Natural killer cell (primary cell): ENCODE measurements at regions not wholly inside any gene's neighbourhood (a gene's known extent, or its start where the extent isn't known, plus 50 kb on each side); places are given as distances from the start of the nearest gene placed in this dataset.
"Not testable (repeated sequence)": the region's sequence is repeated elsewhere in the genome, so short reads cannot be mapped to it uniquely, and the experiment has no call there.

ENCODE experiments used
- ATAC-seq, 3 donors: fragments of 150-1000 bp in 2 of 3; fragments of 200-7000 bp in 1 of 3; cut with Tn5 transposase; 1 replicate in 1 of 3; 2 replicates in 2 of 3; pipeline ENCODE4 v1.10.0; 2021; ENCODE audit warnings: mild to moderate bottlenecking in 2 of 3, moderate library complexity in 2 of 3
- DNase-seq, 2 donors: peaks; one replicate each; pipeline versions ENCODE4 v3.0.0 to v3.0.0-alpha.2; 2013 to 2021; ENCODE audit warnings: mixed read lengths in 1 of 2
- H3K27ac ChIP-seq: one replicate; pipeline ENCODE4 v1.5.1; 2013; ENCODE audit warnings: mild to moderate bottlenecking, low read length
- H3K27me3 ChIP-seq: one replicate; pipeline ENCODE4 v1.6.1; 2013; ENCODE audit warnings: low read length; ENCODE audit not compliant: control insufficient read depth, insufficient read depth
- H3K36me3 ChIP-seq: one replicate; pipeline ENCODE4 v1.6.1; 2013; ENCODE audit warnings: low read length; ENCODE audit not compliant: control insufficient read depth, insufficient read depth
- H3K4me1 ChIP-seq: one replicate; pipeline ENCODE4 v1.6.1; 2013; ENCODE audit warnings: low read length; ENCODE audit not compliant: control insufficient read depth, insufficient read depth
- H3K4me3 ChIP-seq: one replicate; pipeline ENCODE4 v1.5.1; 2013; ENCODE audit warnings: low read length
- H3K9me3 ChIP-seq: one replicate; pipeline ENCODE4 v1.6.1; 2013; ENCODE audit warnings: low read length; ENCODE audit not compliant: control insufficient read depth, insufficient read depth
- H3K27ac Mint-ChIP-seq, 2 donors: one replicate each; pipeline ENCODE4 v1.8.0; 2022; ENCODE audit warnings: mild to moderate bottlenecking in 2 of 2, mixed read lengths in 2 of 2, moderate library complexity in 1 of 2
- H3K27me3 Mint-ChIP-seq, 2 donors: one replicate each; pipeline ENCODE4 v1.8.0; 2022; ENCODE audit warnings: low read depth in 2 of 2, mixed read lengths in 2 of 2
- H3K36me3 Mint-ChIP-seq: one replicate; pipeline ENCODE4 v1.8.0; 2022; ENCODE audit warnings: mixed read lengths
- H3K4me1 Mint-ChIP-seq, 2 donors: one replicate each; pipeline ENCODE4 v1.8.0; 2022; ENCODE audit warnings: mixed read lengths in 2 of 2
- H3K4me3 Mint-ChIP-seq: one replicate; pipeline ENCODE4 v1.8.0; 2022; ENCODE audit warnings: mild to moderate bottlenecking, moderate library complexity, mixed read lengths
- H3K9me3 Mint-ChIP-seq, 2 donors: one replicate each; pipeline ENCODE4 v1.8.0; 2022; ENCODE audit warnings: mixed read lengths in 2 of 2
- WGBS: methylation state at CpG from one replicate; pipeline ENCODE4 v1.1.7; 2013; ENCODE audit warnings: missing lambda C conversion rate; ENCODE audit not compliant: insufficient coverage; 5-methylcytosine and 5-hydroxymethylcytosine counted together
- intact Hi-C: fragments of 100-400 bp; cut with micrococcal nuclease; formaldehyde crosslinking; loops from one replicate; pipeline ENCODE4 v1.14.2; 2022
- TF ChIP-seq, protein P1 (sequence below): fragments of 200-600 bp; IDR thresholded peaks from one replicate; pipeline ENCODE4 v1.8.0; 2022; ENCODE audit warnings: antibody characterized with exemption

DNA sequence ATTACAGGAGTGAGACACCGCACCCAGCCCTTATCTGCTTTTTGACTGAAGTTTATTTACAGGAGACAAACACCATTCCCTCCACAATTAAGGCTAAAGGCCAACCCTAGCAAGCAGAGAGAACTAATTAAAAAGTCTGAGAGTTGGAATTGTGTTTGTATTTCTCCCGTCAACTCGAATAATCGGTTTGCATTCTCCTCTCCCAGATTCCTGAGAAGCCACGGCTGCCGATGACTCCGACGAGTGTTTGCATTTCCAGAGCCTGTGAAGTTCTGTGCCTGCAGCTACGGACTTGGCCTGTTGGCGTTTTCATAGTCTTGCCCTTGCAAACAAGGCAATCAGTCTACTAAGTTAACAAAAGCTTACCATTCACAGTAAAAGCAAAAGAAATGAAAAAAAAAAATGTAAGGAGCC is 73.2 kb upstream of the NUP50 start:
- H3K36me3 Mint-ChIP-seq = no peaks in the 10 kb centered on the region
- H3K27me3 Mint-ChIP-seq = peaks cover 0 to 4% of the 10 kb centered on the region in 2 donors
- TF ChIP-seq, protein P1, sequence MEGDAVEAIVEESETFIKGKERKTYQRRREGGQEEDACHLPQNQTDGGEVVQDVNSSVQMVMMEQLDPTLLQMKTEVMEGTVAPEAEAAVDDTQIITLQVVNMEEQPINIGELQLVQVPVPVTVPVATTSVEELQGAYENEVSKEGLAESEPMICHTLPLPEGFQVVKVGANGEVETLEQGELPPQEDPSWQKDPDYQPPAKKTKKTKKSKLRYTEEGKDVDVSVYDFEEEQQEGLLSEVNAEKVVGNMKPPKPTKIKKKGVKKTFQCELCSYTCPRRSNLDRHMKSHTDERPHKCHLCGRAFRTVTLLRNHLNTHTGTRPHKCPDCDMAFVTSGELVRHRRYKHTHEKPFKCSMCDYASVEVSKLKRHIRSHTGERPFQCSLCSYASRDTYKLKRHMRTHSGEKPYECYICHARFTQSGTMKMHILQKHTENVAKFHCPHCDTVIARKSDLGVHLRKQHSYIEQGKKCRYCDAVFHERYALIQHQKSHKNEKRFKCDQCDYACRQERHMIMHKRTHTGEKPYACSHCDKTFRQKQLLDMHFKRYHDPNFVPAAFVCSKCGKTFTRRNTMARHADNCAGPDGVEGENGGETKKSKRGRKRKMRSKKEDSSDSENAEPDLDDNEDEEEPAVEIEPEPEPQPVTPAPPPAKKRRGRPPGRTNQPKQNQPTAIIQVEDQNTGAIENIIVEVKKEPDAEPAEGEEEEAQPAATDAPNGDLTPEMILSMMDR = no peak
- intact Hi-C loops = no loop called here
- H3K27ac ChIP-seq = no peak overlapping the region
- no peaks in the 10 kb centered on the region for H3K4me1 ChIP-seq
- no peak overlapping the region for H3K4me3 Mint-ChIP-seq
- ATAC-seq (no peak), DNase-seq (no peak)
- no peaks in the 10 kb centered on the region for H3K4me1 Mint-ChIP-seq
- no peaks in the 10 kb centered on the region for H3K27me3 ChIP-seq
- no peak overlapping the region for H3K27ac Mint-ChIP-seq
- peaks cover 7% of the 10 kb centered on the region for H3K9me3 ChIP-seq
- H3K36me3 ChIP-seq = no peaks in the 10 kb centered on the region
- H3K4me3 ChIP-seq = no peak overlapping the region
- WGBS = 65% methylated on average over 10 of the region's 10 CpGs
- H3K9me3 Mint-ChIP-seq = no peaks in the 10 kb centered on the region

DNA sequence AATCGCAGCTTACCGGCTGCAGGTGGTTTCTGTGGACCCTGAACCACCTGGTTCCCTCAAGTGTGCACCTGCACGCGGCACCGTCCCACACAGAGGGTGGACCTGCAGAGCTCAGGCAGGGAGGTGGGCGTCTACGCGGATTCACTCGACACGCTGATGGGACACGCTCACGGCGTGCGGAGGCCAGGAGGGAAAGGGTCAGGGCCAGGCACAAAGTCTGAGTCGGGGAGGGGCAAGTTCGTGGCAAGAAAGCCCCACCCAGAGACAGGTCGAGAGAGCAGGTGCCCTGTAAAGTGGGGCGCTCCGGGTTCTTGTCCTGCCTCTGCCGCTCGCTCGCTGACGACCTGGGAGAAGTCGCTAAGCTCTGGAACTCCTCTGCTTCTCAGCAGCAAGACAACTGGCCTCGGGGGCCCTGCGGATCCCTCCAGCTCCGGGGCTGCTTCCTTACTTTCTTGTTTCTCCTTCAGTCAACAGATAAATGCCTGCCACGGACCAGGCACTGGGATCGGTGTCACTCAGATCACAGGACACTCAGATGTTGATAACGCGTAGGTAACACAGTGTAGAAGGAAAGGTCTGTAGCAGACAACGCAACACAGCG is 72.4 kb upstream of the NUP50 start:
- Mint-ChIP-seq H3K36me3 (no peaks in the 10 kb centered on the region), H3K27me3 (peaks cover 2 to 4% of the 10 kb centered on the region in 2 donors), H3K4me3 (no peak overlapping the region), H3K9me3 (no peaks in the 10 kb centered on the region), H3K4me1 (no peaks in the 10 kb centered on the region), H3K27ac (no peak overlapping the region)
- TF ChIP-seq, protein P1 = no peak
- Histone ChIP-seq H3K4me3 (no peak overlapping the region), H3K36me3 (no peaks in the 10 kb centered on the region), H3K4me1 (no peaks in the 10 kb centered on the region), H3K27ac (no peak overlapping the region), H3K9me3 (peaks cover 7% of the 10 kb centered on the region), H3K27me3 (no peaks in the 10 kb centered on the region)
- intact Hi-C loops = no loop called here
- ATAC-seq (no peak), DNase-seq (no peak)
- WGBS = 85% methylated on average over 33 of the region's 33 CpGs

DNA sequence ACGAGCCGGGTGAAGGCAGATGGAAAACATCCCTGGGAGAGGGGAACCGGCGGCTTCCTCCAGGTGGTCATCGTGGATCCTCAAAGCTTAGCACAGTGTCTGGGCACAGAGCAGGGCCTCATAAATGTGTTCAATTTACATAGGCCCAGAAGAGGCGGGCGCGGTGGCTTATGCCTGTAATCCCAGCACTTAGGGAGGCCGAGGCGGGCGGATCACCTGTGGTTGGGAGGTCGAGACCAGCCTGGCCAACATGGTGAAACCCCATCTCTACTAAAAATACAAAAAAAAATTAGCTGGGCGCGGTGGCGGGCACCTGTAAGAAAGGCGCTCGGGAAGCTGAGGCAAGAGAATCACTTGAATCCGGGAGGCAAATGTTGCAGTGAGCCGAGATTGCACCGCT is 71.8 kb upstream of the NUP50 start:
- H3K4me3 Mint-ChIP-seq, H3K27me3 ChIP-seq, intact Hi-C loops, H3K36me3 Mint-ChIP-seq, H3K4me1 ChIP-seq, DNase-seq, H3K27ac ChIP-seq, H3K9me3 ChIP-seq, H3K36me3 ChIP-seq, H3K4me1 Mint-ChIP-seq, H3K27me3 Mint-ChIP-seq, ATAC-seq, H3K4me3 ChIP-seq, H3K9me3 Mint-ChIP-seq, H3K27ac Mint-ChIP-seq: not testable (repeated sequence)
- WGBS = 92% methylated on average over 19 of the region's 20 CpGs

DNA sequence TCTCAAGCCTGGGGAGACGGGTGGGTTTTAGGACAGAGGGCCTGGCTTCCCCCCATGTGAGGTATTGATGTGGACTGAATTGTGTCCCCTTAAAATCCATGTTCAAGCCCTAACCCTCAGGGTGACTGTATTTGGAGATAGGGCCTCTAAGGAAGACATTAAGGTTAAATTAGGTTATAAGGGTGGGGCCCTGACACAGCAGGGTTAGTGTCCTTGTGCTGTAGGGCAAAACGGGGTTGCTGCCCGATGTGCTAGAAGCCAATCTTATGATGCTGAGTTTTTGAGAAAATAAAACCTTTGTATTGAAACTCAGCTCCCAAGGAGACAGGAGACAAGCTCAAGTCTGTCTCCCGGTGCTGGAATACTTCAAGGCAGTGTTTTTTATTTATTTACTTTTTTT is 71.1 kb upstream of the NUP50 start:
- H3K4me3 ChIP-seq = no peak overlapping the region
- no peak for DNase-seq
- Mint-ChIP-seq H3K4me3 (no peak overlapping the region), H3K9me3 (no peaks in the 10 kb centered on the region), H3K27me3 (peaks cover 8 to 15% of the 10 kb centered on the region in 2 donors), H3K36me3 (no peaks in the 10 kb centered on the region), H3K4me1 (no peaks in the 10 kb centered on the region), H3K27ac (no peak overlapping the region)
- intact Hi-C loops = no loop called here
- 98% methylated on average over 4 of the region's 4 CpGs for WGBS
- TF ChIP-seq, protein P1 = no peak
- H3K27me3 ChIP-seq = no peaks in the 10 kb centered on the region
- ATAC-seq = no peak
- H3K36me3 ChIP-seq = no peaks in the 10 kb centered on the region
- no peaks in the 10 kb centered on the region for H3K4me1 ChIP-seq
- H3K27ac ChIP-seq = no peak overlapping the region
- H3K9me3 ChIP-seq = peaks cover 7% of the 10 kb centered on the region
